MM.1S (cell line): ENCODE measurements at regions not wholly inside any gene's neighbourhood (a gene's known extent, or its start where the extent isn't known, plus 50 kb on each side); places are given as distances from the start of the nearest gene placed in this dataset.

Experiments used
- DNase-seq: peaks from one replicate; pipeline ENCODE4 v3.0.0-alpha.2; 2015
- H2AFZ ChIP-seq: fragments of 300-600 bp; sonication (generic); 2 replicates; pipeline ENCODE4 v1.6.0; 2016; ENCODE audit warnings: antibody characterized with exemption, low read length
- H3F3A ChIP-seq: fragments of 300-600 bp; sonication (generic); 2 replicates; pipeline ENCODE4 v1.6.1; 2016; ENCODE audit warnings: mild to moderate bottlenecking, antibody characterized with exemption, low read length, moderate library complexity, mixed read lengths; ENCODE audit not compliant: insufficient read depth
- H3K27ac ChIP-seq: fragments of 300-600 bp; sonication (generic); 2 replicates; pipeline ENCODE4 v1.5.1; 2016; ENCODE audit warnings: mild to moderate bottlenecking, low read length
- H3K27me3 ChIP-seq: fragments of 300-600 bp; sonication (generic); replicated peaks from 2 replicates; pipeline ENCODE4 v1.6.0; 2016; ENCODE audit warnings: low read length; ENCODE audit not compliant: insufficient read depth
- H3K36me3 ChIP-seq: fragments of 300-600 bp; sonication (generic); replicated peaks from 2 replicates; pipeline ENCODE4 v1.6.1; 2016; ENCODE audit warnings: mild to moderate bottlenecking, low read length, mixed read lengths; ENCODE audit not compliant: insufficient read depth
- H3K4me1 ChIP-seq: fragments of 300-600 bp; sonication (generic); 2 replicates; pipeline ENCODE4 v1.6.1; 2016; ENCODE audit warnings: low read length, mixed read lengths
- H3K4me2 ChIP-seq: fragments of 300-600 bp; sonication (generic); 2 replicates; pipeline ENCODE4 v1.6.0; 2016; ENCODE audit warnings: low read depth, low read length
- H3K4me3 ChIP-seq: fragments of 300-600 bp; sonication (generic); 2 replicates; pipeline ENCODE4 v1.5.1; 2016; ENCODE audit warnings: low read length, mixed read lengths
- H3K79me2 ChIP-seq: fragments of 300-600 bp; sonication (generic); 2 replicates; pipeline ENCODE4 v1.6.1; 2016; ENCODE audit warnings: mixed run types, low read length, mixed read lengths
- H3K9ac ChIP-seq: fragments of 300-600 bp; sonication (generic); 2 replicates; pipeline ENCODE4 v1.6.1; 2016; ENCODE audit warnings: low read length, mixed read lengths
- H3K9me2 ChIP-seq: fragments of 300-600 bp; sonication (generic); replicated peaks from 2 replicates; pipeline ENCODE4 v1.6.1; 2016; ENCODE audit warnings: mild to moderate bottlenecking, low read length, mixed read lengths; ENCODE audit not compliant: insufficient read depth
- H3K9me3 ChIP-seq: fragments of 300-600 bp; sonication (generic); replicated peaks from 2 replicates; pipeline ENCODE4 v1.6.1; 2016; ENCODE audit warnings: mild to moderate bottlenecking, low read length, mixed read lengths; ENCODE audit not compliant: insufficient read depth
- H4K20me1 ChIP-seq: fragments of 300-600 bp; sonication (generic); 2 replicates; pipeline ENCODE4 v1.6.1; 2016; ENCODE audit warnings: mild to moderate bottlenecking, low read length, moderate library complexity, mixed read lengths; ENCODE audit not compliant: insufficient read depth
- EZH2 ChIP-seq: fragments of 300-600 bp; sonication (generic); optimal IDR thresholded peaks from 2 replicates; pipeline ENCODE3; 2017; ENCODE audit warnings: low read depth, mild to moderate bottlenecking, antibody characterized with exemption, low read length, mixed read lengths
- EZH2phosphoT487 ChIP-seq: fragments of 300-600 bp; sonication (generic); IDR thresholded peaks from 2 replicates; pipeline ENCODE4 v1.6.1; 2018; ENCODE audit warnings: antibody characterized with exemption, low read length
- TF ChIP-seq, protein P1 (sequence below): fragments of 300-600 bp; sonication (generic); IDR thresholded peaks from 2 replicates; pipeline ENCODE4 v1.5.1; 2016; ENCODE audit warnings: antibody characterized with exemption, low read length, mixed read lengths

DNA sequence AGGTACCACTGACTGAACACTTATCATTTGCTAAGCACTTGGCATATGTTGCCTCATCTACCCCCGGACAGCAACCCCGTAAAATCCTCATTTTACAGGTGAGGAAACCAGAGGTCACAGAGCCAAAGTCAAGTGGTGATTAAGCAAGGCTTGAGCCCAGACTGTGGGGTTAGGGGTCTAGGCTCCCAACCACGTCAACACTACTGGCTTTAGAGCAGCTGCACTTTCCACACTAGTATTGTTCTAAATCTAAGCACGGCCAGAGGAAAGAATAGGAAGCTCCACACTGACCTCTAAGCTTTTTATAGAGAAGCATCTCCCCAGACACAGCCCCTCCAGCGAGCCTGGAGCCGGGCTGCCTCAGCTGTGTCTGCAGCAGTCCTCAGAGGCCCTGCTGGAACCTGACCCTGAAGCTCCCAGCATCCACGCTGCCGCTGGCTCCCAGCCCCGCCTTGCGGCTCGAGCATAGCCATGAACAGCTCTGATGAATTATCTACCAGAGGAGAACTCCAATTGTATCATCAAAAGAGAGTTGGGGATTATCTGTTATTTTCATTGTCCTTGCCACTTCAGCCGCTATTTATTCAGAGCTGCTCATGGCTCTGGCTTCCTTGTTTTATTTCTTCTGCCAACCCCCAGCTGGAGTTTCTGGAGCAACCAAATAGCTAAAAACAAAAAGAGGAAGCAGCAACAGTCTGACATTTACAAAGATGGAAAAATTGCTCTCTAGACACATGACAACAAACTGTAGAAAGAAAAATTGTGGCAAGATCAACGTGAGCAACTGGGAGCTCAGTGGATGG, 62.2 kb upstream of the RTN4 start:
- Histone ChIP-seq H3K27me3 (no peaks in the 10 kb centered on the region), H3K79me2 (no peaks in the 10 kb centered on the region), H3K9ac (no peak overlapping the region), H4K20me1 (no peaks in the 10 kb centered on the region), H3K4me2 (no peak overlapping the region), H2AFZ (peak overlapping the region; percentile 13; the same call in 1 of the 2 replicates), H3K4me3 (no peak overlapping the region), H3F3A (no peaks in the 10 kb centered on the region), H3K4me1 (peaks cover 4% of the 10 kb centered on the region; the same call in 1 of the 2 replicates), H3K9me3 (no peaks in the 10 kb centered on the region), H3K9me2 (no peaks in the 10 kb centered on the region), H3K27ac (no peak overlapping the region), H3K36me3 (no peaks in the 10 kb centered on the region)
- TF ChIP-seq EZH2phosphoT487 (no peak), EZH2 (no peak)
- TF ChIP-seq, protein P1, sequence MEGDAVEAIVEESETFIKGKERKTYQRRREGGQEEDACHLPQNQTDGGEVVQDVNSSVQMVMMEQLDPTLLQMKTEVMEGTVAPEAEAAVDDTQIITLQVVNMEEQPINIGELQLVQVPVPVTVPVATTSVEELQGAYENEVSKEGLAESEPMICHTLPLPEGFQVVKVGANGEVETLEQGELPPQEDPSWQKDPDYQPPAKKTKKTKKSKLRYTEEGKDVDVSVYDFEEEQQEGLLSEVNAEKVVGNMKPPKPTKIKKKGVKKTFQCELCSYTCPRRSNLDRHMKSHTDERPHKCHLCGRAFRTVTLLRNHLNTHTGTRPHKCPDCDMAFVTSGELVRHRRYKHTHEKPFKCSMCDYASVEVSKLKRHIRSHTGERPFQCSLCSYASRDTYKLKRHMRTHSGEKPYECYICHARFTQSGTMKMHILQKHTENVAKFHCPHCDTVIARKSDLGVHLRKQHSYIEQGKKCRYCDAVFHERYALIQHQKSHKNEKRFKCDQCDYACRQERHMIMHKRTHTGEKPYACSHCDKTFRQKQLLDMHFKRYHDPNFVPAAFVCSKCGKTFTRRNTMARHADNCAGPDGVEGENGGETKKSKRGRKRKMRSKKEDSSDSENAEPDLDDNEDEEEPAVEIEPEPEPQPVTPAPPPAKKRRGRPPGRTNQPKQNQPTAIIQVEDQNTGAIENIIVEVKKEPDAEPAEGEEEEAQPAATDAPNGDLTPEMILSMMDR: no peak
- no peak for DNase-seq

DNA sequence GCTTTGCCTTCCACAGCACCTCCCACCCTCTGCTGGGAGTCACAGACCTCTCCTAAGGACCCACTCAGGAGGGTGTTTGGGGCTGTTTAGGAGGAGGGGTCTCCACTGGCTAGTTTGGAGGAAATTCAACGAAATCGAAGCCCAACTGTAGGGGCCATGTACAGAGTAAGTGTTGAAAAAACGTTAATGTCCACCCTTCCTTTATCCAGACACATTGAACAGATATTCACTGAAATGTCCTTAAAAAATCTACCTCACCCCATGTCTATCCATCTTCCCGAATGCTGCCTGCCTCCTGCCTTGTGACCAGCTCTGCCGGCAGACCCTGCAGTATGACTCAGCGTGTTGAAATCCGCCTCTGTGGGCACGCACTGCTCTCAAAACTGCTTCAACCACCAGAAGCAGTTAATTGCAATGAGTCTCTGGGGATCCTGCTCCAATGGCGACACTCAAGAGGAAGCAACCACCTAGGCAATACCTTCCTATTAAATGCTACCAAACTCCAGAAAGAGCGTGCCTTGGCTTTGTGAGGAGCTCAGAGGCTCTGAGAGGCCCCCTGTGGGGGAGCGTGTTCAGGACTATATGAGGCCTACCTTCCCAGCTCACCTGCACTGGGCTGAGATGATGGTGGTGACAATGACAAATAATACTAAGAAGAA, 61.4 kb upstream of the RTN4 start:
- H3K4me1 ChIP-seq: peaks cover 11% of the 10 kb centered on the region; the same call in 1 of the 2 replicates
- no peak overlapping the region for H2AFZ ChIP-seq
- no peaks in the 10 kb centered on the region for H3K27me3 ChIP-seq
- no peak overlapping the region for H3K27ac ChIP-seq
- H3K4me3 ChIP-seq: no peak overlapping the region
- H3K9me3 ChIP-seq: no peaks in the 10 kb centered on the region
- no peaks in the 10 kb centered on the region for H4K20me1 ChIP-seq
- no peaks in the 10 kb centered on the region for H3K9me2 ChIP-seq
- no peak overlapping the region for H3K9ac ChIP-seq
- no peaks in the 10 kb centered on the region for H3F3A ChIP-seq
- H3K79me2 ChIP-seq: no peaks in the 10 kb centered on the region
- TF ChIP-seq, protein P1: no peak
- TF ChIP-seq EZH2phosphoT487 (no peak), EZH2 (no peak)
- H3K36me3 ChIP-seq: no peaks in the 10 kb centered on the region
- H3K4me2 ChIP-seq: no peak overlapping the region
- no peak for DNase-seq

DNA sequence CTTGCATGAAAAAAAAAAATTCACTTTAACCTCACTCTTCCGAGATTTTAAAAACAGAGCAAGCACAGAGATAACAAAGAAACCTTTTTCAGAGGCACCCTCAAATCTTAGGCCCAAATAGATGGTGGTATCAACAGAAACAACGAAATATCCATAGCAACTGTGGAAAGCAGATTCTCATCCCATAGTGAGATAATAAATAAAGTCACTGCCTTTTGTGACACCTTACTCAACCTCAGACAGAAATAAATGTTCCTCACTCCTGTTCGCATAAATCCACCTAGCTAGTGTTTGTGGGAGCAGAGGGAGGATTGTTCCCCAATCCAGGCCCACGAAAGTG, 60.9 kb upstream of the RTN4 start:
- no peak overlapping the region for H3K27ac ChIP-seq
- H3K9me2 ChIP-seq: no peaks in the 10 kb centered on the region
- no peaks in the 10 kb centered on the region for H3K9me3 ChIP-seq
- H3K79me2 ChIP-seq: no peaks in the 10 kb centered on the region
- no peak overlapping the region for H3K4me3 ChIP-seq
- no peak overlapping the region for H2AFZ ChIP-seq
- no peaks in the 10 kb centered on the region for H4K20me1 ChIP-seq
- H3K27me3 ChIP-seq: no peaks in the 10 kb centered on the region
- peaks cover 12% of the 10 kb centered on the region; the same call in 1 of the 2 replicates for H3K4me1 ChIP-seq
- H3K4me2 ChIP-seq: no peak overlapping the region
- no peak for DNase-seq
- no peaks in the 10 kb centered on the region for H3K36me3 ChIP-seq
- H3K9ac ChIP-seq: no peak overlapping the region
- H3F3A ChIP-seq: no peaks in the 10 kb centered on the region
- TF ChIP-seq EZH2phosphoT487: no peak
- TF ChIP-seq, protein P1: no peak
- TF ChIP-seq EZH2: no peak
